DND-41 (cell line): ENCODE measurements at regions not wholly inside any gene's neighbourhood (a gene's known extent, or its start where the extent isn't known, plus 50 kb on each side); places are given as distances from the start of the nearest gene placed in this dataset.
"Not testable (repeated sequence)": the region's sequence is repeated elsewhere in the genome, so short reads cannot be mapped to it uniquely, and the experiment has no call there.

Experiments
- ATAC-seq: fragments of 200-7000 bp; cut with Tn5 transposase; 3 replicates; pipeline ENCODE4 v1.9.1; 2021; ENCODE audit warnings: low read depth; ENCODE audit not compliant: insufficient read depth
- DNase-seq: peaks from one replicate; pipeline ENCODE4 v3.0.0-alpha.2; 2020
- H2AFZ ChIP-seq: 2 replicates; pipeline ENCODE4 v1.6.0; 2012; ENCODE audit warnings: low read depth, low read length
- H3K27ac ChIP-seq: 2 replicates; pipeline ENCODE4 v1.5.1; 2012; ENCODE audit warnings: low read length, inconsistent platforms
- H3K27me3 ChIP-seq: fragments of 200-600 bp; sonication (generic); 2 replicates; pipeline ENCODE4 v1.6.0; 2012; ENCODE audit warnings: low read length, mild to moderate bottlenecking, inconsistent platforms; ENCODE audit not compliant: insufficient read depth, poor library complexity
- H3K36me3 ChIP-seq: 2 replicates; pipeline ENCODE4 v1.5.1; 2012; ENCODE audit warnings: low read length, inconsistent platforms; ENCODE audit not compliant: insufficient read depth
- H3K4me1 ChIP-seq: 2 replicates; pipeline ENCODE4 v1.5.1; 2012; ENCODE audit warnings: mild to moderate bottlenecking, low read length; ENCODE audit not compliant: insufficient read depth
- H3K4me2 ChIP-seq: 2 replicates; pipeline ENCODE4 v1.6.0; 2012; ENCODE audit warnings: mild to moderate bottlenecking, moderate library complexity, low read length, inconsistent platforms; ENCODE audit not compliant: insufficient read depth
- H3K4me3 ChIP-seq, 2 experiments: fragments of 200-600 bp in 1 of 2; shearing (Covaris generic) in 1 of 2; 2 replicates each; pipeline ENCODE4 v1.5.1; 2012 to 2016; ENCODE audit warnings: inconsistent platforms in 2 of 2, low read length in 2 of 2, mild to moderate bottlenecking in 2 of 2, low read depth in 1 of 2, moderate library complexity in 1 of 2
- H3K79me2 ChIP-seq: 2 replicates; pipeline ENCODE4 v1.6.0; 2012; ENCODE audit warnings: low read length, inconsistent platforms; ENCODE audit not compliant: insufficient read depth
- H3K9ac ChIP-seq: 2 replicates; pipeline ENCODE4 v1.6.0; 2012; ENCODE audit warnings: low read depth, mild to moderate bottlenecking, inconsistent platforms, low read length, moderate library complexity
- H3K9me3 ChIP-seq: 2 replicates; pipeline ENCODE4 v1.5.1; 2012; ENCODE audit warnings: low read length, moderate library complexity, mild to moderate bottlenecking, inconsistent platforms; ENCODE audit not compliant: insufficient read depth, severe bottlenecking
- H4K20me1 ChIP-seq: 2 replicates; pipeline ENCODE4 v1.6.0; 2012; ENCODE audit warnings: low read length; ENCODE audit not compliant: insufficient read depth
- CTCF ChIP-seq: IDR thresholded peaks from 2 replicates; pipeline ENCODE4 v1.5.1; 2012; ENCODE audit warnings: borderline replicate concordance, low read length, moderate library complexity, mild to moderate bottlenecking; ENCODE audit not compliant: poor library complexity, severe bottlenecking; ENCODE audit errors: extremely low read depth
- EZH2 ChIP-seq: IDR thresholded peaks from 3 replicates; pipeline ENCODE4 v1.6.1; 2012; ENCODE audit warnings: borderline replicate concordance, low read depth, mild to moderate bottlenecking, moderate library complexity, low read length, inconsistent platforms; ENCODE audit not compliant: severe bottlenecking

- H3K36me3 ChIP-seq: no peaks in the 10 kb centered on the region
- DNase-seq: no peak
- H3K4me2 ChIP-seq: no peak overlapping the region
- H3K4me1 ChIP-seq: no peaks in the 10 kb centered on the region
- H3K27me3 ChIP-seq: no peaks in the 10 kb centered on the region
- H2AFZ ChIP-seq: no peak overlapping the region
- TF ChIP-seq EZH2 (no peak), CTCF (no peak)
- ATAC-seq: no peak
- no peaks in the 10 kb centered on the region for H3K9me3 ChIP-seq
- no peak overlapping the region for H3K27ac ChIP-seq
- H3K9ac ChIP-seq: no peak overlapping the region
- H3K4me3 ChIP-seq: no peak overlapping the region
- H3K79me2 ChIP-seq: no peaks in the 10 kb centered on the region
- no peaks in the 10 kb centered on the region for H4K20me1 ChIP-seq
These were observed 91.7 kb upstream of the SLCO6A1 start for GRCh38 chr5:102590467-102590866.

- Histone ChIP-seq H3K4me3 (no peak overlapping the region), H3K27ac (no peak overlapping the region), H3K9me3 (no peaks in the 10 kb centered on the region), H3K79me2 (no peaks in the 10 kb centered on the region), H4K20me1 (no peaks in the 10 kb centered on the region), H3K36me3 (no peaks in the 10 kb centered on the region), H3K4me2 (no peak overlapping the region), H3K4me1 (no peaks in the 10 kb centered on the region), H3K9ac (no peak overlapping the region), H3K27me3 (no peaks in the 10 kb centered on the region), H2AFZ (no peak overlapping the region)
- TF ChIP-seq EZH2: no peak
- ATAC-seq: no peak
- no peak for DNase-seq
These were observed 92.8 kb upstream of the SLCO6A1 start for GRCh38 chr5:102591650-102592049.

GRCh38 chr5:102592586-102592985 lies 93.8 kb upstream of the SLCO6A1 start:
- H2AFZ ChIP-seq, H3K4me2 ChIP-seq, H3K4me3 ChIP-seq, ATAC-seq, H3K36me3 ChIP-seq, H3K4me1 ChIP-seq, H3K9me3 ChIP-seq, H4K20me1 ChIP-seq, DNase-seq, H3K79me2 ChIP-seq, H3K27me3 ChIP-seq, H3K9ac ChIP-seq, H3K27ac ChIP-seq: not testable (repeated sequence)

GRCh38 chr5:102594192-102594591 lies 95.4 kb upstream of the SLCO6A1 start:
- no peak overlapping the region for H3K4me2 ChIP-seq
- H3K27me3 ChIP-seq: no peaks in the 10 kb centered on the region
- no peak overlapping the region for H2AFZ ChIP-seq
- H3K4me1 ChIP-seq: no peaks in the 10 kb centered on the region
- no peak overlapping the region for H3K9ac ChIP-seq
- TF ChIP-seq CTCF: no peak
- no peaks in the 10 kb centered on the region for H3K9me3 ChIP-seq
- ATAC-seq: no peak
- H3K4me3 ChIP-seq: no peak overlapping the region
- no peak overlapping the region for H3K27ac ChIP-seq
- no peak for DNase-seq
- H4K20me1 ChIP-seq: no peaks in the 10 kb centered on the region
- H3K79me2 ChIP-seq: no peaks in the 10 kb centered on the region
- no peaks in the 10 kb centered on the region for H3K36me3 ChIP-seq

- no peak overlapping the region for H3K4me2 ChIP-seq
- no peaks in the 10 kb centered on the region for H4K20me1 ChIP-seq
- H3K27me3 ChIP-seq: no peaks in the 10 kb centered on the region
- no peaks in the 10 kb centered on the region for H3K4me1 ChIP-seq
- no peak overlapping the region for H2AFZ ChIP-seq
- H3K27ac ChIP-seq: no peak overlapping the region
- H3K9me3 ChIP-seq: no peaks in the 10 kb centered on the region
- no peak for DNase-seq
- ATAC-seq: no peak
- H3K36me3 ChIP-seq: no peaks in the 10 kb centered on the region
- no peaks in the 10 kb centered on the region for H3K79me2 ChIP-seq
- no peak overlapping the region for H3K4me3 ChIP-seq
- H3K9ac ChIP-seq: no peak overlapping the region
- TF ChIP-seq EZH2 (no peak), CTCF (no peak)
These were observed 96.5 kb upstream of the SLCO6A1 start for GRCh38 chr5:102595332-102595731.
